ENCODE measurements at regions not wholly inside any gene's neighbourhood (a gene's known extent, or its start where the extent isn't known, plus 50 kb on each side); places are given as distances from the start of the nearest gene placed in this dataset.

DNA sequence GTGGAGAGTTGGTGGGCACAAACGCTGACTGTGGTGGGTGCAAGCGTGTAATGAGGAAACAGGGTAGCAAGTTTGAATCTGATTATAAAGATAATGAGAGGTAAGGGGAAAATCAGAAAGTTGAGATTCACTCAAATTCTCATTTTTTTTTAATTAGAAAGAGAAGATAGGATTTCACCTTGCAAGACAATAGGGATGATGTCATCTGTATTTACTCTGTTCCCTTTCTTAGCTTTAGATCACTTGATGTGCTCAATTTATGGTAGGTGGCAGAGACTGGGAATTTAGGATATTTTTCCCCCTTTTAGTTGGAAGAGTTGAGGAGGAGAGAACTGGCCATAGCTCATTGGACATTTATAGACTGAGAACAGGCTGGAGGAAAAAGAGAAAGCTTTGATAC lies 363.6 kb downstream of the AEBP2 start:
- TF ChIP-seq SUZ12 (IDR thresholded peaks at IDR 0.05) (no peak), FOXA1 (IDR thresholded peaks at IDR 0.05) (no peak), ELF4 (IDR thresholded peaks at IDR 0.05) (no peak), NFRKB (IDR thresholded peaks at IDR 0.05) (no peak), FOXK2 (IDR thresholded peaks at IDR 0.05) (no peak), TARDBP (IDR thresholded peaks at IDR 0.05) (no peak), ZNF384 (IDR thresholded peaks at IDR 0.05) (no peak), SP1 (IDR thresholded peaks at IDR 0.05) (no peak), HDGF (IDR thresholded peaks at IDR 0.05; ENCODE audit: borderline replicate concordance) (no peak), L3MBTL2 (conservative IDR thresholded peaks at IDR 0.05) (no peak), BHLHE40 (IDR thresholded peaks at IDR 0.05; ENCODE audit: borderline replicate concordance) (no peak)
- TF ChIP-seq, protein P1, sequence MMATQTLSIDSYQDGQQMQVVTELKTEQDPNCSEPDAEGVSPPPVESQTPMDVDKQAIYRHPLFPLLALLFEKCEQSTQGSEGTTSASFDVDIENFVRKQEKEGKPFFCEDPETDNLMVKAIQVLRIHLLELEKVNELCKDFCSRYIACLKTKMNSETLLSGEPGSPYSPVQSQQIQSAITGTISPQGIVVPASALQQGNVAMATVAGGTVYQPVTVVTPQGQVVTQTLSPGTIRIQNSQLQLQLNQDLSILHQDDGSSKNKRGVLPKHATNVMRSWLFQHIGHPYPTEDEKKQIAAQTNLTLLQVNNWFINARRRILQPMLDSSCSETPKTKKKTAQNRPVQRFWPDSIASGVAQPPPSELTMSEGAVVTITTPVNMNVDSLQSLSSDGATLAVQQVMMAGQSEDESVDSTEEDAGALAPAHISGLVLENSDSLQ (IDR thresholded peaks at IDR 0.05) = no peak

Data from HEK293T (cell line).